ENCODE measurements at regions not wholly inside any gene's neighbourhood (a gene's known extent, or its start where the extent isn't known, plus 50 kb on each side); places are given as distances from the start of the nearest gene placed in this dataset.

DNA sequence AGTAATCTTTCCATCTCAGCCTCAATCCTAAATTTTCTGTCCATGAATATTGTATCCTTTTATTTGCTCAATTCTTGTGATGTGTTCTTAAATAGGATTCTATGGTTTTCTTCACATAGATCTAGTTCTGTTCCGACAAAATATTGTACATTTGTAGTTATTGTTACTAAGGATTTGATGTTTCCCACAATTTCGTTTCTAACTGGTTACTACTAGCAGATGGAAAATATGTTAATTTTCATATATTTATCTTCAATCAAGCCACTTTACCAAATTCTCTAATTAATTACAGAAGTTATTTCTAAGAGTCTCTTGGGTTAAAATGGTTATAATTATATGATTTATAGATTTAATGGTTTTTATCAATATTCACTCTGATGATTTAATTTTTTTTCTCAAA is 60.3 kb downstream of the SEC61B start:
- H3K27ac ChIP-seq: no peak overlapping the region
- H3K4me3 ChIP-seq: no peak overlapping the region
- DNase-seq: no peak
- intact Hi-C loops (cut with DNase I): no loop called here
- H3K27me3 ChIP-seq: peaks cover 0 to 4% of the 10 kb centered on the region in 2 donors
- H3K36me3 ChIP-seq: no peaks in the 10 kb centered on the region
- no peaks in the 10 kb centered on the region for H3K4me1 ChIP-seq
- no peak for ATAC-seq
- TF ChIP-seq, protein P1, sequence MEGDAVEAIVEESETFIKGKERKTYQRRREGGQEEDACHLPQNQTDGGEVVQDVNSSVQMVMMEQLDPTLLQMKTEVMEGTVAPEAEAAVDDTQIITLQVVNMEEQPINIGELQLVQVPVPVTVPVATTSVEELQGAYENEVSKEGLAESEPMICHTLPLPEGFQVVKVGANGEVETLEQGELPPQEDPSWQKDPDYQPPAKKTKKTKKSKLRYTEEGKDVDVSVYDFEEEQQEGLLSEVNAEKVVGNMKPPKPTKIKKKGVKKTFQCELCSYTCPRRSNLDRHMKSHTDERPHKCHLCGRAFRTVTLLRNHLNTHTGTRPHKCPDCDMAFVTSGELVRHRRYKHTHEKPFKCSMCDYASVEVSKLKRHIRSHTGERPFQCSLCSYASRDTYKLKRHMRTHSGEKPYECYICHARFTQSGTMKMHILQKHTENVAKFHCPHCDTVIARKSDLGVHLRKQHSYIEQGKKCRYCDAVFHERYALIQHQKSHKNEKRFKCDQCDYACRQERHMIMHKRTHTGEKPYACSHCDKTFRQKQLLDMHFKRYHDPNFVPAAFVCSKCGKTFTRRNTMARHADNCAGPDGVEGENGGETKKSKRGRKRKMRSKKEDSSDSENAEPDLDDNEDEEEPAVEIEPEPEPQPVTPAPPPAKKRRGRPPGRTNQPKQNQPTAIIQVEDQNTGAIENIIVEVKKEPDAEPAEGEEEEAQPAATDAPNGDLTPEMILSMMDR (IDR thresholded peaks at IDR 0.05): no peak
- no peaks in the 10 kb centered on the region for H3K9me3 ChIP-seq

DNA sequence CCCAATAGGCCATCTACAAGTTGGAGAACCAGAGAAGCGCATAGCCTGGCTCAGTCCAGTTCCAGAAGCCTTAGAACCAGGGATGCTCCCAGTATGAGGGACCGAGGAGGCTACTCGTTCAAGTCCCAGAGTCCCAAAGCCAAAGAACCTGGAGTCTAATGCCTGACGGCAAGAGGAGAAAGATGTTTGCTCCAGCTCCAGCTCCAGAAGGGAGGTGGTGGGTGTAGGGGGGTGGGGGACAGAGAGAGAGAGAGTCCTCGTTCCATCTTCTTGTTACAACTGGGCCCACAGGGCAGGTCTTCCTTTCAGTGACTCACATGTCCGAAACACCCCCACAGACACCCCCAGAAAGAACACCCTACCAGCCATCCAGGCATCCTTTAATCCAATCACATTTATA is 63.9 kb downstream of the SEC61B start:
- Histone ChIP-seq H3K36me3 (no peaks in the 10 kb centered on the region), H3K4me3 (no peak overlapping the region), H3K4me1 (no peaks in the 10 kb centered on the region), H3K27ac (no peak overlapping the region), H3K27me3 (peaks cover 0 to 4% of the 10 kb centered on the region in 2 donors), H3K9me3 (no peaks in the 10 kb centered on the region)
- ATAC-seq: no peak
- no peak for DNase-seq
- TF ChIP-seq, protein P1 (IDR thresholded peaks at IDR 0.05): no peak
- intact Hi-C loops (cut with DNase I): no loop called here

DNA sequence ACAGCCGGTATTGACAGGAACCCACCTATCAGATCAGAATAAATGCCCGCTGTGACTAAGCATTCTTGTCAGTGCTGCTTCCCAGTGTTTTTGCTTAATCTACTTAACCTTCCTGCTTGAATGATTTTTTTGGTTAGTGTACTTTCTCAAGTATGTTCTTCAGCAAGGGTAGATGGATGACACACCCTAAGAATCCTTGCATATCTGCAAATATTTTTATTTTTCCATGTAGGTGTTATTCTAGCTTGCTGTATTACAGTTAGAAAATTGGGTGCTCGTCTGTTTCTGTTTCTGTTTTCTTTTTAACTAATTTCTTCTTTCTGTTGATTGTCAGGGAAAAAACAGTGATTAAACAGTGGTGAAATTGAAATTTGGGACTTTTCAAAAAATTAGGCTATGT is 64.5 kb downstream of the SEC61B start:
- Histone ChIP-seq H3K9me3 (no peaks in the 10 kb centered on the region), H3K27me3 (peaks cover 0 to 4% of the 10 kb centered on the region in 2 donors), H3K27ac (no peak overlapping the region), H3K4me3 (no peak overlapping the region), H3K36me3 (no peaks in the 10 kb centered on the region), H3K4me1 (no peaks in the 10 kb centered on the region)
- TF ChIP-seq, protein P1 (IDR thresholded peaks at IDR 0.05): no peak
- intact Hi-C loops (cut with DNase I): no loop called here
- no peak for ATAC-seq
- DNase-seq: no peak

DNA sequence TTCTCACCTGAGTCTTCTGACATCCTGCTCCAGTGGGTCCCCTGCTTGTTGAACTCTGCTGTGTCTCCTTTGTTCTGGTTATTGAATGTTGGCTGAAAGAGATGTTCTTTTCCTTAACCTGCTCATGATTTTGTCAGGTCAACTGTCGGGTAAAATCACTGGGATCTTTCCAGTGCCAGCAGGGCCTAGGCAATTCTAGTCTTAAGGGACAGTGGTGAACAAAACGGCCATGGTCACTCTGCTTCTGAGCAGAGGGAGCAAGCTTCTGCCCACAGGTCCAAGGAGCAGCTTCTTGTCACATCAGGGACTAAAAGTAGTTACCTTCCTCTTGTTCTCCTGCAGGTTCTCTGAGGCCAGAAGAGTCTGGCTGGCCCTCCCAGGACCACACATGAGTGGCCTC is 65.6 kb downstream of the SEC61B start:
- intact Hi-C loops (cut with DNase I): no loop called here
- Histone ChIP-seq H3K9me3 (no peaks in the 10 kb centered on the region), H3K36me3 (no peaks in the 10 kb centered on the region), H3K27ac (no peak overlapping the region), H3K4me1 (no peaks in the 10 kb centered on the region), H3K27me3 (peaks cover 0 to 4% of the 10 kb centered on the region in 2 donors), H3K4me3 (no peak overlapping the region)
- no peak for DNase-seq
- ATAC-seq: no peak
- TF ChIP-seq, protein P1 (IDR thresholded peaks at IDR 0.05): no peak

DNA sequence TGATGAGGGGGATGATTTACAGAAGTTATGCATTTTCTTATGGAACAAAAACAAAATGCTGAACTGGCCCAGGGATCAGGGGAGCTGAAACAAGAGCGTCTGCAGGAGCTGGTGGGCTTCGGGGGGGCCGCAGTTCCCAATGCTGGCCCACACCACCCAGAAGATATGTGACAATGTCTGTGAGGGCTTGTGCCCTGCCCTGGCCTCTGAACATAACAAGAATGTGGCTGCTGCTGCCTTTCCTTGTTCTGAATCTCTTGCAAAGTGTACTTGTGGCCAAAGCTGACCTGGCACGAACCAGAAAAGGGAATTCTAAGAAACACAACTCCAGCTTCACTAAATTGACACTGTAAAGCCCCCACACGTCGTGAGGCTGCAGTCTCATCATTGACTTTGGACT is 66.7 kb downstream of the SEC61B start:
- intact Hi-C loops (cut with DNase I): no loop called here
- Histone ChIP-seq H3K4me3 (no peak overlapping the region), H3K4me1 (no peaks in the 10 kb centered on the region), H3K27ac (no peak overlapping the region), H3K9me3 (no peaks in the 10 kb centered on the region), H3K36me3 (no peaks in the 10 kb centered on the region), H3K27me3 (no peaks in the 10 kb centered on the region)
- TF ChIP-seq, protein P1 (IDR thresholded peaks at IDR 0.05): no peak
- no peak for DNase-seq
- no peak for ATAC-seq

Measured in left lung (tissue), 4 donors.